PC-3 (cell line): ENCODE measurements at regions not wholly inside any gene's neighbourhood (a gene's known extent, or its start where the extent isn't known, plus 50 kb on each side); places are given as distances from the start of the nearest gene placed in this dataset.
A peak's percentile ranks its signal among the peaks of the same experiment; 100 is the strongest.

Experiments
- ATAC-seq: fragments of 200-7000 bp; cut with Tn5 transposase; 2 replicates; pipeline ENCODE4 v1.9.1; 2020; ENCODE audit warnings: mild to moderate bottlenecking, moderate library complexity
- BruUV-seq: library from RNA; stranded (reverse); fragments of 400-500 nt; replicated peaks from 2 replicates; lab custom pipeline; 2021; lab: Mats Ljungman, UMichigan
- CTCF ChIA-PET: fragments of 300-600 bp; sonication (Branson Sonifier 250); formaldehyde crosslinking; loops from one replicate; lab custom pipeline; 2022; ENCODE audit warnings: antibody characterized with exemption; lab: Charles Lee
- POLR2A ChIA-PET: fragments of 300-600 bp; sonication (Branson Sonifier 250); formaldehyde crosslinking; loops from one replicate; lab custom pipeline; 2022; ENCODE audit warnings: antibody characterized with exemption; ENCODE audit not compliant: unreplicated experiment; lab: Charles Lee
- DNase-seq: peaks from one replicate; pipeline ENCODE4 v3.0.0-alpha.2; 2015
- H2AFZ ChIP-seq: fragments of 300-600 bp; sonication (generic); 2 replicates; pipeline ENCODE4 v1.6.0; 2016; ENCODE audit warnings: antibody characterized with exemption, low read length
- H3F3A ChIP-seq: fragments of 300-600 bp; sonication (generic); one replicate; pipeline ENCODE4 v1.6.0; 2017; ENCODE audit warnings: antibody characterized with exemption, low read length, control low read depth, mild to moderate bottlenecking; ENCODE audit not compliant: unreplicated experiment
- H3K27ac ChIP-seq: fragments of 300-600 bp; sonication (generic); 2 replicates; pipeline ENCODE4 v1.5.1; 2016; ENCODE audit warnings: mild to moderate bottlenecking, low read length
- H3K27me3 ChIP-seq: fragments of 300-600 bp; sonication (generic); 2 replicates; pipeline ENCODE4 v1.6.1; 2016; ENCODE audit warnings: low read length, mixed read lengths
- H3K36me3 ChIP-seq: fragments of 300-600 bp; sonication (generic); 2 replicates; pipeline ENCODE4 v1.6.1; 2016; ENCODE audit warnings: low read depth, mixed run types, low read length, mixed read lengths
- H3K4me1 ChIP-seq: fragments of 300-600 bp; sonication (generic); 2 replicates; pipeline ENCODE4 v1.5.1; 2016; ENCODE audit warnings: low read length; ENCODE audit not compliant: insufficient read depth
- H3K4me2 ChIP-seq: fragments of 300-600 bp; sonication (generic); 2 replicates; pipeline ENCODE4 v1.6.0; 2016; ENCODE audit warnings: low read length
- H3K4me3 ChIP-seq: fragments of 300-600 bp; sonication (generic); 2 replicates; pipeline ENCODE4 v1.5.1; 2016; ENCODE audit warnings: mild to moderate bottlenecking, low read length, mixed read lengths
- H3K79me2 ChIP-seq: fragments of 300-600 bp; sonication (generic); 2 replicates; pipeline ENCODE4 v1.6.1; 2017; ENCODE audit warnings: low read length, mixed read lengths
- H3K9ac ChIP-seq: fragments of 300-600 bp; sonication (generic); 2 replicates; pipeline ENCODE4 v1.6.0; 2016; ENCODE audit warnings: mild to moderate bottlenecking, low read length
- H3K9me2 ChIP-seq: fragments of 300-600 bp; sonication (generic); replicated peaks from 2 replicates; pipeline ENCODE4 v1.6.1; 2016; ENCODE audit warnings: mixed run types, low read length, mixed read lengths
- H3K9me3 ChIP-seq: fragments of 300-600 bp; sonication (generic); 2 replicates; pipeline ENCODE4 v1.6.1; 2016; ENCODE audit warnings: low read length, mixed read lengths
- H4K20me1 ChIP-seq: fragments of 300-600 bp; sonication (generic); 2 replicates; pipeline ENCODE4 v1.6.1; 2016; ENCODE audit warnings: low read length, mixed read lengths
- CTCF ChIP-seq: fragments of 300-600 bp; sonication (generic); conservative IDR thresholded peaks from 2 replicates; pipeline ENCODE4 v1.5.1; 2017; ENCODE audit warnings: antibody characterized with exemption, low read depth, mild to moderate bottlenecking, low read length
- EZH2 ChIP-seq: fragments of 300-600 bp; sonication (generic); IDR thresholded peaks from one replicate; pipeline ENCODE4 v1.6.1; 2017; ENCODE audit warnings: antibody characterized with exemption, mild to moderate bottlenecking, low read length; ENCODE audit not compliant: unreplicated experiment
- EZH2phosphoT487 ChIP-seq: fragments of 300-600 bp; sonication (generic); IDR thresholded peaks from 2 replicates; pipeline ENCODE4 v1.6.1; 2018; ENCODE audit warnings: mild to moderate bottlenecking, antibody characterized with exemption, low read length, borderline replicate concordance
- intact Hi-C: fragments of 100-400 bp; cut with micrococcal nuclease; formaldehyde crosslinking; loops from 2 replicates; pipeline ENCODE4 v1.9.0; 2023

DNA sequence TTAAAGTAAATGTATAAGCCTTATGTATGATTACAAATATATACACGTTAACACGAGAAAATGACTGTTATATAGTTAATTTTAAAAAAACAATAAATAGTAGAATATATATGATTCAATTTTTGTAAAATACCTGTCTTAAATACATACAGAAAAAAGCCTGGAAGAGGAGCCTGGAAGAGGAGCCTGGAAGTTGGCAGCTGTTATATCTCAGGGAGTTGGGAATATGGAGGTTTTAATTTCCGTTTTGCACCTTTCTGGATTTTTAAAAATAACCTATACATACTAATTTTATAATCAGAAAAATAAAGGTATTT is 111.6 kb downstream of the WT1 start:
- no peak overlapping the region for H3K27ac ChIP-seq
- no peaks in the 10 kb centered on the region for H3K27me3 ChIP-seq
- no peak overlapping the region for H3K4me2 ChIP-seq
- no peak for DNase-seq
- no peak overlapping the region for H3K9ac ChIP-seq
- H3K79me2 ChIP-seq, result no peaks in the 10 kb centered on the region
- ChIA-PET POLR2A (interaction anchor here (0.5 kb wide), 1 partner anchor 12 kb away, joined by 12 read pairs; no protein-coding TSS in a partner anchor), CTCF (interaction anchor here (0.6 to 1.4 kb wide), 7 partner anchors 9 to 254 kb away, joined by 3 to 7 read pairs (median 5); no protein-coding TSS in a partner anchor)
- H3F3A ChIP-seq, result no peaks in the 10 kb centered on the region
- intact Hi-C loops, result loop anchor here (1.0 to 2.0 kb wide), 3 partner anchors 239 to 469 kb away; no protein-coding TSS in a partner anchor
- no peaks in the 10 kb centered on the region for H3K9me3 ChIP-seq
- BruUV-seq, result no TSS peak
- H4K20me1 ChIP-seq, result no peaks in the 10 kb centered on the region
- H3K4me1 ChIP-seq, result peaks cover 7% of the 10 kb centered on the region
- H3K4me3 ChIP-seq, result no peak overlapping the region
- no peak for ATAC-seq
- H3K36me3 ChIP-seq, result no peaks in the 10 kb centered on the region
- no peak overlapping the region for H2AFZ ChIP-seq
- TF ChIP-seq CTCF, result no peak
- TF ChIP-seq EZH2phosphoT487, result no peak
- no peak for TF ChIP-seq EZH2
- H3K9me2 ChIP-seq, result no peaks in the 10 kb centered on the region

GRCh38 chr11:32325187-32325586 is 110.2 kb downstream of the WT1 start:
- ATAC-seq (no peak), DNase-seq (no peak)
- Histone ChIP-seq H4K20me1 (no peaks in the 10 kb centered on the region), H3K27ac (no peak overlapping the region), H3K4me1 (peaks cover 7% of the 10 kb centered on the region), H3K27me3 (no peaks in the 10 kb centered on the region), H3K79me2 (no peaks in the 10 kb centered on the region), H3K9me2 (no peaks in the 10 kb centered on the region), H3K9me3 (no peaks in the 10 kb centered on the region), H3K4me3 (no peak overlapping the region), H3K4me2 (no peak overlapping the region), H3F3A (no peaks in the 10 kb centered on the region), H3K9ac (no peak overlapping the region), H2AFZ (peak overlapping the region; percentile 26; the same call in 1 of the 2 replicates), H3K36me3 (no peaks in the 10 kb centered on the region)
- POLR2A ChIA-PET, result no interaction called here
- no TSS peak for BruUV-seq
- TF ChIP-seq EZH2phosphoT487 (no peak), CTCF (no peak), EZH2 (no peak)
- CTCF ChIA-PET, result interaction anchor here (0.7 kb wide), 2 partner anchors 25 to 80 kb away, joined by 11 read pairs; no protein-coding TSS in a partner anchor
- intact Hi-C loops, result no loop called here

GRCh38 chr11:32325725-32326124 is 109.6 kb downstream of the WT1 start:
- no peaks in the 10 kb centered on the region for H3K79me2 ChIP-seq
- ChIA-PET CTCF (no interaction called here), POLR2A (no interaction called here)
- intact Hi-C loops, result no loop called here
- H3K4me3 ChIP-seq, result no peak overlapping the region
- TF ChIP-seq CTCF, result no peak
- no peak for TF ChIP-seq EZH2phosphoT487
- TF ChIP-seq EZH2, result no peak
- H4K20me1 ChIP-seq, result no peaks in the 10 kb centered on the region
- no peak for DNase-seq
- H3K36me3 ChIP-seq, result no peaks in the 10 kb centered on the region
- no peak overlapping the region for H2AFZ ChIP-seq
- no peaks in the 10 kb centered on the region for H3F3A ChIP-seq
- H3K9me3 ChIP-seq, result no peaks in the 10 kb centered on the region
- no peak overlapping the region for H3K4me2 ChIP-seq
- no peak for ATAC-seq
- H3K27me3 ChIP-seq, result no peaks in the 10 kb centered on the region
- BruUV-seq, result no TSS peak
- H3K4me1 ChIP-seq, result peaks cover 7% of the 10 kb centered on the region
- H3K27ac ChIP-seq, result no peak overlapping the region
- H3K9ac ChIP-seq, result no peak overlapping the region
- no peaks in the 10 kb centered on the region for H3K9me2 ChIP-seq
